Activated CD8-positive, alpha-beta memory T cell treated with anti-CD3 and anti-CD28 coated beads for 36 hours (primary cell): ENCODE measurements at regions not wholly inside any gene's neighbourhood (a gene's known extent, or its start where the extent isn't known, plus 50 kb on each side); places are given as distances from the start of the nearest gene placed in this dataset.

ENCODE experiments used
- CTCF ChIA-PET: fragments of 350-600 bp; sonication (Branson Sonifier 250); formaldehyde crosslinking; loops from one replicate; lab custom pipeline; 2021; ENCODE audit warnings: antibody characterized with exemption; lab: Charles Lee
- POLR2A ChIA-PET: fragments of 350-600 bp; sonication (Branson Sonifier 250); formaldehyde crosslinking; loops from one replicate; lab custom pipeline; 2021; ENCODE audit warnings: antibody characterized with exemption; lab: Charles Lee

DNA sequence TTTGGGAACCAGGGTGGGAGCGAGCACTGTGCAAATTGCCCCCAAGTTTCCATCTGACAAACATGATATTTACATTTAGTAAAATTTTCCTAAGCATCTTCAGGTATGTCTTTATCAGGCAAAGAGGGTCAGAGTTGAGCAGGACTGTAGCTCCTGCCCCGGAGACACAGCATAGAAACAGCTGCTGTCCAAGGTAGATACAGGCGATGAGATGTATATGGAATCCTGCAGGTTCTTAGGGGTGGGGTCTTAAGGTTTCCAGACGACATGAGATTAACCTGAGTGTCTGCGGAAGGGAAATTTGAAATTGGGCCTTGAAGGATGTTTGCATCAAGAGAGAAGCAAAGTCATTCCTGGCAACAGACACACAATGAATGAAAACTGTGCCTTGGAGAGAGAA is 998.8 kb downstream of the AACS start:
- CTCF ChIA-PET = no interaction called here
- POLR2A ChIA-PET = no interaction called here

DNA sequence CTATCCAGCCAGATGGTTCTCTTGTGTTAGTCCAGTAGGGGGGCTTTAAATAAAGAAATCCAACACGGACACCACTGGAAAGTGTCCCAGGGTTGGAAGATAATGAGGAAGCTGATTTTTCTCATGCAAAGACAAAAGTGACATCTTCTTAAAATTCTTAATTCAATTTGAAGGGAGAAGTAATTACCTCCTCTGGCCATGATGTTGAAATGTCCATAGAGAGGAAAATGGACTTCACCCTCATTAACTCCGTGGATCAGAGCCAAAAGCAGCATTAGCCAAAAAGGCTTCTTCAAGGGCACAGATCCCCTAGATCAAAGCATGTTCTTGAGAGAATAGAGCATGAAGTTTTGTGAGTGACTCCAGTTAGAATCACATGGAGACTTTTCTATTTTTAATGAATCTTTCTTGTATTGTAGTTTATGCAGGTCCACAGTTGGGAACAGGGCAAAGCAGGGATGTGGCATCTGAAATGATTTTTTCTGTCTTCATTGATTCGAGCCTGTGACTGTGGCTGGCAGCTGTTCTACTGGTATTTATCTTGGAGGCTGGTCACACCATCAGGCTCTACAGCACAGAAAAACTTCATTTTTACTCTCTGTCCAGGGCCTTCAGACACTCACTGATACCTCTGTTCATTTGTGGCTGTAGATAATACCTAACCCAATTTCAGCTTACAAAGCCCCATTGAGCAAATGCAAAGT is 1002.5 kb downstream of the AACS start:
- ChIA-PET CTCF (no interaction called here), POLR2A (no interaction called here)

GRCh38 chr12:126069549-126070165 is 1004.4 kb downstream of the AACS start:
- ChIA-PET CTCF (interaction anchor here (1.0 kb wide), 1 partner anchor 10 kb away, joined by 3 read pairs; no protein-coding TSS in a partner anchor), POLR2A (no interaction called here)

DNA sequence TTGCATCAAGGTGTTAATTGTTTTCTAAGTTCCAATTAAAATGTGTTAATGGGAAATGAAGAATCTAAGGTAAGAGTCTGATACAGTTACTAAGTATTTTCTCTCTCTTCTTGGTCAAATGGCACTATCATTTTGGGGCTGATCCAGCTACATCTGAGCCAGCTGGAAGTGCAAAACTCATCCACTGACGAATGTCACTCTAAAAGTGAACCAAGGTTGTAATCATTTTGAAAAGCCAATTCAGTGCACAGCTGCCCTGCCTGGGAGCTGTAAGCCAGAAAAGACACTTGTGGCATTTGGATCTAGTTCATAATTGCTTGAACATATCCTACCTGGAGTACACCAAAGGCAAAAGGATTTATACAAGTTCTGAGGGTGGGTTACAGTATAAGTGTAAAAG is 1011.3 kb downstream of the AACS start:
- CTCF ChIA-PET = no interaction called here
- POLR2A ChIA-PET = no interaction called here

GRCh38 chr12:126083926-126084325 is 1018.7 kb downstream of the AACS start:
- ChIA-PET POLR2A (no interaction called here), CTCF (interaction anchor here (0.8 kb wide), 1 partner anchor 22 kb away, joined by 3 read pairs; no protein-coding TSS in a partner anchor)

DNA sequence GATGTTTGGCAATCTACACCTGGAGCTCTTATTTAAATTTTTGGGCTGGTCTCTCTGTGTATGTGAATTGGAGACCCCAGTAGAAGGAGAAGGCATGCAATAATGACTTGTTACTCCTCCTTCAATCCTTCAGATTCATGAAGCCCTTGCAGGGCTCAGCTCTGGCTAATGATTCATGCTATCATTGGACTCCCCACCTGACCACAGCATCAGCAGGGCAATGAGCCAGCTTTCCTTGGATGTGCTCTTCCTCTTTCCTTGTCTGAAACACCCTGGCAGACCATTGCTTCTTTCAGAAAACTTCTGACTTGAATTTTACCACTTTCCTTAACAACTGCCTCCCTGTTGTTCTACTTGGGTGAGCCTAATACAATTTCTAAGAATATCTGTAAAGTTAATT is 1019.2 kb downstream of the AACS start:
- POLR2A ChIA-PET = no interaction called here
- CTCF ChIA-PET = interaction anchor here (0.8 kb wide), 1 partner anchor 23 kb away, joined by 3 read pairs; no protein-coding TSS in a partner anchor

DNA sequence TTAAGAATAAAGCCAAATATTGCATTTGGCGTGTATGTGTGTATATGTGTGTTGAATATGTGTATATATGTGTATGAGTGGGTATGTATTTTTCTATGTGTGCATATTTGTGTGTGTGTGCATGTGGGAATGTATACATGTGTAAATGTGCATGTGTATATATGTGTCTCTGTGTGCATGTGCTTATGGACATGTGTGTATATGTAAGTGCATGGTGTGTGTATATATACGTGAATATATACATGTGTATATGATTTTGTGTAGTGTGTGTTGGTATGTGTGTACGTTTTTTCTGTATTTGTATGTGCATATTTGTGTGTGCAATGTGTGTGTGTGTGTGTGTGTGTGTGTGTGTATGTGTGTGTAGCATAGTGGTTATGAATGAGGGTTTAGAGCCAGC is 1021.0 kb downstream of the AACS start:
- CTCF ChIA-PET = no interaction called here
- POLR2A ChIA-PET = interaction anchor here (0.5 kb wide), 1 partner anchor 101 kb away, joined by 3 read pairs; no protein-coding TSS in a partner anchor

- CTCF ChIA-PET = no interaction called here
- POLR2A ChIA-PET = no interaction called here
These were observed 1022.5 kb downstream of the AACS start for GRCh38 chr12:126087692-126088091.

- POLR2A ChIA-PET = no interaction called here
- CTCF ChIA-PET = no interaction called here
These were observed 1028.7 kb downstream of the AACS start for GRCh38 chr12:126093908-126094307.

GRCh38 chr12:126095748-126096510 is 1030.7 kb downstream of the AACS start:
- POLR2A ChIA-PET = no interaction called here
- CTCF ChIA-PET = no interaction called here

GRCh38 chr12:126106706-126107105 is 1041.5 kb downstream of the AACS start:
- CTCF ChIA-PET = no interaction called here
- POLR2A ChIA-PET = no interaction called here

GRCh38 chr12:126107659-126108058 is 1042.4 kb downstream of the AACS start:
- ChIA-PET POLR2A (no interaction called here), CTCF (no interaction called here)

DNA sequence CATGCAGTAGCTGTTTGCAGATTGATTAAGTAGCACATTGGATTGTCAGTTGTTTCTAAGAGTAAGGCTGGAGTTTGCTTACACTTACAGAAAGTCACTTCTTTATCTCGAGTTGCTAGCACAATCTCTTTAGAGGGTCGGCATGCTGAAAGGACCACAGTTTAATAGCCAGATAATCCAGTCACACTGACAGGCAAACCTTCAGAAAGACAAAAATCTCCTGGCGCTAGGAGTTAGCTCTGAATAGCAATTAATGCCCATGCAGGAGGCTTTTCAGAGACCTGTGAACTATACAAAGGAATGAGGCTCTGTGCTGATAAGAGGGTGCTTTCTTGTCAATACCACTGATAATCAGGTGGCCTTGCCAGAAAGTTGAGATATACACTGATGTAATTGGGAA is 1043.0 kb downstream of the AACS start:
- POLR2A ChIA-PET = no interaction called here
- CTCF ChIA-PET = no interaction called here

- ChIA-PET POLR2A (no interaction called here), CTCF (no interaction called here)
These were observed 1046.9 kb downstream of the AACS start for GRCh38 chr12:126112141-126112540.

- POLR2A ChIA-PET = no interaction called here
- CTCF ChIA-PET = no interaction called here
These were observed 1047.6 kb downstream of the AACS start for GRCh38 chr12:126112849-126113248.

DNA sequence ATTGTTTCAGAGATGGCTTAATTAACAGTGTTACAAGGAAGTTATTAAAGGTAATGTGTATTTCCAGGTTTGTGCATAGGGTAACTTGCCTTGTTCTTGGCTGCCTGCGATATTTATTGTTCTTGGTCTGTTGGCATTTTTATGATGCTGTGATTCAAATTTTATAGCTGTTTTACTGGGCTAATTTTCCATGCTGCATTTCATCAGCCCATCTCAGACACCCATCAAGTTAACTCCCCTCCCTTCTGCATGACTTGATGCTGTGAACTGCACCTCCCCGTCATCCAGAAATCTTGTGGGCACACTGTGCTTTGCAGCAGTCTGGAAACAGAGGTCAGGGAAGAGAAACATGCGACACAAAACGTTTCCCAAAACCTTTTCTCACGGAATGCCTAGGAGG is 1049.2 kb downstream of the AACS start:
- ChIA-PET POLR2A (no interaction called here), CTCF (no interaction called here)

DNA sequence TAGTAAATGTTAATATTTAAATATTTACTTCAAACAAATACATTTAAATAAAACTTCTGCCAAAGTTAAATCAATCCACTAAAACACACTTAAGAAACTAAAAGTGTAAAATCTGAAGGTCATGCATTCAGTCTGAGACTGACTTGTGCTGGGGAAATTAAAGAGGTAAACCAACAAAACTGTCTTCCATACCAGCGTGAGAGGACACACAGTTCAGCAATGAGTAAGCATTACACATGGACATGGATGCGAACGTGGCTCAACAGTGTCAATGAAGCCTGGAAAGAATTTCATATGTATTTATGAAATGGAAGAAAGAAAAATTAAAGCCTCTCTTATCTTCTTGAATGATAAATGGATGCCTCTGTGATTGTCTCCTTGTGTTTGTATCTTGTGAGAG is 1052.3 kb downstream of the AACS start:
- POLR2A ChIA-PET = no interaction called here
- CTCF ChIA-PET = no interaction called here

GRCh38 chr12:126139355-126139754 is 1074.1 kb downstream of the AACS start:
- POLR2A ChIA-PET = no interaction called here
- CTCF ChIA-PET = no interaction called here

DNA sequence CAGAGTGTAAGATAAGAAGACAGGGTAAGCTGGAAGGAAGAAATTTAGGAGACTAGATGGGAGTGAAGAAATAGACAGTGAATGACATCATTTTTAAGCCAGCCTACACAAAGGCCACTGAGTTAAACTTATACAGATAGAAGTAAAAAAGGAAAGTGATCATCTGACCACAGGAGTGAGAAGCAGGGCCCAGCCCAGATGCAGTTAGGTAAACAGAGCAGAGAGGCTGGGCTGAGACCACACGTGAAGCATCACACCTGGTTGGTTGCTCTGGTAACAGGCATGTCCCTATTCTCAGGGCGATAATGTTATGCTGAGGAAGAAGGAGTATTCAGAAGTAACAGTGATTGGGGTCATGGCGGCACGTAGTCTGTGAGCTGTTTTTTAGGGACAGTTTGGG is 1079.4 kb downstream of the AACS start:
- ChIA-PET POLR2A (no interaction called here), CTCF (no interaction called here)

- CTCF ChIA-PET = no interaction called here
- POLR2A ChIA-PET = no interaction called here
These were observed 1082.1 kb downstream of the AACS start for GRCh38 chr12:126147321-126147720.
